ENCODE measurements at regions not wholly inside any gene's neighbourhood (a gene's known extent, or its start where the extent isn't known, plus 50 kb on each side); places are given as distances from the start of the nearest gene placed in this dataset.
"Not testable (repeated sequence)": the region's sequence is repeated elsewhere in the genome, so short reads cannot be mapped to it uniquely, and the experiment has no call there.

GRCh38 chr2:83240611-83241010, 1218.5 kb downstream of the SUCLG1 start:
- POLR2A ChIA-PET, result no interaction called here
- H3K4me3 Mint-ChIP-seq, result no peak overlapping the region
- no peak overlapping the region for H3K27ac Mint-ChIP-seq
- no peak for DNase-seq
- no peaks in the 10 kb centered on the region for H3K27me3 Mint-ChIP-seq
- H3K9me3 Mint-ChIP-seq, result peaks cover 1% of the 10 kb centered on the region
- no peaks in the 10 kb centered on the region for H3K36me3 Mint-ChIP-seq
- H3K4me1 Mint-ChIP-seq, result no peaks in the 10 kb centered on the region
- no peak for ATAC-seq (ENCODE audit: low read depth)

- POLR2A ChIA-PET, result no interaction called here
- no peak overlapping the region for H3K4me3 Mint-ChIP-seq
- H3K9me3 Mint-ChIP-seq, result no peaks in the 10 kb centered on the region
- no peaks in the 10 kb centered on the region for H3K36me3 Mint-ChIP-seq
- H3K27ac Mint-ChIP-seq, result no peak overlapping the region
- H3K27me3 Mint-ChIP-seq, result no peaks in the 10 kb centered on the region
- ATAC-seq (ENCODE audit: low read depth) (no peak), DNase-seq (no peak)
- no peaks in the 10 kb centered on the region for H3K4me1 Mint-ChIP-seq
These were observed 1221.0 kb downstream of the SUCLG1 start for GRCh38 chr2:83238111-83238510.

GRCh38 chr2:83234246-83234645, 1224.8 kb downstream of the SUCLG1 start:
- Mint-ChIP-seq H3K4me3 (no peak overlapping the region), H3K27me3 (no peaks in the 10 kb centered on the region)

GRCh38 chr2:83233781-83234180, 1225.3 kb downstream of the SUCLG1 start:
- no peak for DNase-seq
- H3K27me3 Mint-ChIP-seq, result no peaks in the 10 kb centered on the region
- POLR2A ChIA-PET, result no interaction called here
- no peaks in the 10 kb centered on the region for H3K9me3 Mint-ChIP-seq
- no peaks in the 10 kb centered on the region for H3K36me3 Mint-ChIP-seq
- H3K4me1 Mint-ChIP-seq, result no peaks in the 10 kb centered on the region
- H3K4me3 Mint-ChIP-seq, result no peak overlapping the region
- no peak for ATAC-seq (ENCODE audit: low read depth)
- no peak overlapping the region for H3K27ac Mint-ChIP-seq

More at GRCh38 chr2:83234246-83234645, 1224.8 kb downstream of the SUCLG1 start:
- no peak for DNase-seq
- POLR2A ChIA-PET, result no interaction called here
- no peak for ATAC-seq (ENCODE audit: low read depth)
- Mint-ChIP-seq H3K36me3 (no peaks in the 10 kb centered on the region), H3K4me1 (no peaks in the 10 kb centered on the region), H3K9me3 (no peaks in the 10 kb centered on the region), H3K27ac (no peak overlapping the region)

- ATAC-seq (ENCODE audit: low read depth), result no peak
- H3K9me3 Mint-ChIP-seq, result no peaks in the 10 kb centered on the region
- POLR2A ChIA-PET, result no interaction called here
- no peaks in the 10 kb centered on the region for H3K36me3 Mint-ChIP-seq
- no peak for DNase-seq
- H3K4me3 Mint-ChIP-seq, result no peak overlapping the region
- no peak overlapping the region for H3K27ac Mint-ChIP-seq
- no peaks in the 10 kb centered on the region for H3K4me1 Mint-ChIP-seq
- no peaks in the 10 kb centered on the region for H3K27me3 Mint-ChIP-seq
These were observed 1225.8 kb downstream of the SUCLG1 start for GRCh38 chr2:83233326-83233725.

DNA sequence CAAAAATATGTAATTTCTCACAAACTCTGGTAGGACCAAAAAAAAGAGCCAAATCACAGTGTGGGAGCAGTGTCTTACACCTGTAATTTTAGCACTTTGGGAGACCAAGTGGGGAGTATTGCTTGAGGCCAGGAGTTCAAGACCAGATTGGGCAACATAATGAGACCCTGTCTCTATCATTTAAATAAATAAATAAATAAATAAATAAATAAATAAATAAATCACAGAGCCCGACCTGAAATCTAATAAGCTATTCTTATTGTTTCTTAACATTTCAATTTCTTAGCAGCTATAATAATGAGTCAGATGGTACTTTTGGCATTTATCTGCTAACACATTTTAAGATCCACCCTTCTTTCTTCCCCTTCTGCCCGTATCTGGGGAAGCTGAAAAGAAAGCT, 1229.6 kb downstream of the SUCLG1 start:
- POLR2A ChIA-PET, result no interaction called here
- Mint-ChIP-seq H3K27ac (no peak overlapping the region), H3K4me1 (no peaks in the 10 kb centered on the region), H3K4me3 (no peak overlapping the region), H3K27me3 (no peaks in the 10 kb centered on the region), H3K36me3 (no peaks in the 10 kb centered on the region), H3K9me3 (peaks cover 2% of the 10 kb centered on the region)
- DNase-seq, result no peak
- ATAC-seq (ENCODE audit: low read depth), result no peak

- no peaks in the 10 kb centered on the region for H3K36me3 Mint-ChIP-seq
- no peak for ATAC-seq (ENCODE audit: low read depth)
- DNase-seq, result no peak
- H3K9me3 Mint-ChIP-seq, result peaks cover 5% of the 10 kb centered on the region
- no peak overlapping the region for H3K4me3 Mint-ChIP-seq
- H3K27me3 Mint-ChIP-seq, result no peaks in the 10 kb centered on the region
- POLR2A ChIA-PET, result no interaction called here
- no peak overlapping the region for H3K27ac Mint-ChIP-seq
- H3K4me1 Mint-ChIP-seq, result no peaks in the 10 kb centered on the region
These were observed 1234.4 kb downstream of the SUCLG1 start for GRCh38 chr2:83224591-83225200.

DNA sequence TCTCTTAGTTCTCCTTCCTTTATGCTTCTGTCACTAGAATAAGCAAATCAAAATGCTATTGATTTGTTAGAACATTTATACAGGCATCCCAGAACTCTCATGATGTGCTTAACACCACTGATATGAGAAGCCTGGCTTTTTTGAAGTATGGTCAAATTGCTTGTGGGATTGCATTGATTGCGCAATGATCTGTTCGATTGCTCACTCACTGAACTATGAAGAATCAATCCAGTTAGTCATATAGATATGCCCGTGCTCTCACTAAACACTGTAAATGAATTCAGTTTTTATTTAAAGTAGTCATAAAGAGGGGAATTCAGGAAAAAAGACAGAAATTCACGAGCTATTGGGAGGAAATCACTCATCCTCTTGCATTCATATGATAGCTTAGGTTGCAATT, 1237.8 kb downstream of the SUCLG1 start:
- H3K4me1 Mint-ChIP-seq, result no peaks in the 10 kb centered on the region
- no peak overlapping the region for H3K27ac Mint-ChIP-seq
- no peaks in the 10 kb centered on the region for H3K27me3 Mint-ChIP-seq

GRCh38 chr2:83217854-83218253, 1241.2 kb downstream of the SUCLG1 start:
- no peak for DNase-seq
- H3K27me3 Mint-ChIP-seq, result no peaks in the 10 kb centered on the region
- no peaks in the 10 kb centered on the region for H3K36me3 Mint-ChIP-seq
- no peak for ATAC-seq (ENCODE audit: low read depth)
- no peak overlapping the region for H3K27ac Mint-ChIP-seq
- no peaks in the 10 kb centered on the region for H3K4me1 Mint-ChIP-seq
- H3K4me3 Mint-ChIP-seq, result no peak overlapping the region
- peaks cover 6% of the 10 kb centered on the region for H3K9me3 Mint-ChIP-seq
- POLR2A ChIA-PET, result no interaction called here

More for the DNA sequence above, 1237.8 kb downstream of the SUCLG1 start:
- no peaks in the 10 kb centered on the region for H3K36me3 Mint-ChIP-seq
- POLR2A ChIA-PET, result no interaction called here
- ATAC-seq (ENCODE audit: low read depth) (no peak), DNase-seq (no peak)
- H3K9me3 Mint-ChIP-seq, result peaks cover 4% of the 10 kb centered on the region
- no peak overlapping the region for H3K4me3 Mint-ChIP-seq

- H3K27ac Mint-ChIP-seq, result no peak overlapping the region
- H3K4me1 Mint-ChIP-seq, result no peaks in the 10 kb centered on the region
- DNase-seq, result no peak
- POLR2A ChIA-PET, result no interaction called here
- H3K27me3 Mint-ChIP-seq, result no peaks in the 10 kb centered on the region
- ATAC-seq (ENCODE audit: low read depth), result no peak
- no peak overlapping the region for H3K4me3 Mint-ChIP-seq
- no peaks in the 10 kb centered on the region for H3K9me3 Mint-ChIP-seq
- H3K36me3 Mint-ChIP-seq, result no peaks in the 10 kb centered on the region
These were observed 1262.9 kb downstream of the SUCLG1 start for GRCh38 chr2:83196225-83196624.

GRCh38 chr2:83191316-83191715, 1267.8 kb downstream of the SUCLG1 start:
- Mint-ChIP-seq H3K36me3 (no peaks in the 10 kb centered on the region), H3K27ac (no peak overlapping the region), H3K4me1 (no peaks in the 10 kb centered on the region), H3K4me3 (no peak overlapping the region), H3K27me3 (no peaks in the 10 kb centered on the region), H3K9me3 (no peaks in the 10 kb centered on the region)
- POLR2A ChIA-PET, result no interaction called here
- no peak for ATAC-seq (ENCODE audit: low read depth)
- DNase-seq, result no peak

DNA sequence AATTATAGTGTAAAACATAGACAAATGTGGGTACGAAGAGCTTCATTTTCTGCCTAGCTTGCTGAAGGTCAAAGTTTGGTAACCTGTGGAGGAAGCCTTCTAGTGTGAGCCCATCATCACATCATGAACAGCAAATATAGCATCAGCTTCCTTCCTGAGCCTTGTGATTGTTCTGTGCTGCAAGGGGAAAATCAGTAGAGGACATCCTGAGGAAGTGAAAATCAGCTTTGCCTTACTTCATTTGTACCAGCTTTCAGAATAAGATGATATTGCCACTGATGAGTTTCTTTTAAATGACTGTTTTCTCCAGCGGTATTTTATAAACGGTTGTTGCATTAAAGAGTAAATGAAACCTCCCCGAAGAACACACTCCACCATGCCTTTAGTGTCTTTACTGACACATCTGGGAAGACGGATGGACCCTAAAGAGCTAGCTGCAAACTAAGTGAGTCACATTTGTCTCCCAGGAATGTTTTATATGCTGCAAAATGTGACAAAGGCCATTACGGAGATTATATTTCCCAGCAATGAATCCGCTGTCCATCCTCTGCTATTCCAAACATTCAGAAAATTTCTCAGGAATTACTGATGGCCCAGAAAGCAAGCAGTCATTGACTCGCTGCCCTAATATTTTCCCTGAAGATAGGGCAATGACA, 1272.8 kb downstream of the SUCLG1 start:
- H3K36me3 Mint-ChIP-seq, result no peaks in the 10 kb centered on the region
- H3K27me3 Mint-ChIP-seq, result no peaks in the 10 kb centered on the region
- H3K4me1 Mint-ChIP-seq, result no peaks in the 10 kb centered on the region
- POLR2A ChIA-PET, result no interaction called here
- no peaks in the 10 kb centered on the region for H3K9me3 Mint-ChIP-seq
- DNase-seq (no peak), ATAC-seq (ENCODE audit: low read depth) (no peak)
- H3K27ac Mint-ChIP-seq, result no peak overlapping the region
- no peak overlapping the region for H3K4me3 Mint-ChIP-seq

DNA sequence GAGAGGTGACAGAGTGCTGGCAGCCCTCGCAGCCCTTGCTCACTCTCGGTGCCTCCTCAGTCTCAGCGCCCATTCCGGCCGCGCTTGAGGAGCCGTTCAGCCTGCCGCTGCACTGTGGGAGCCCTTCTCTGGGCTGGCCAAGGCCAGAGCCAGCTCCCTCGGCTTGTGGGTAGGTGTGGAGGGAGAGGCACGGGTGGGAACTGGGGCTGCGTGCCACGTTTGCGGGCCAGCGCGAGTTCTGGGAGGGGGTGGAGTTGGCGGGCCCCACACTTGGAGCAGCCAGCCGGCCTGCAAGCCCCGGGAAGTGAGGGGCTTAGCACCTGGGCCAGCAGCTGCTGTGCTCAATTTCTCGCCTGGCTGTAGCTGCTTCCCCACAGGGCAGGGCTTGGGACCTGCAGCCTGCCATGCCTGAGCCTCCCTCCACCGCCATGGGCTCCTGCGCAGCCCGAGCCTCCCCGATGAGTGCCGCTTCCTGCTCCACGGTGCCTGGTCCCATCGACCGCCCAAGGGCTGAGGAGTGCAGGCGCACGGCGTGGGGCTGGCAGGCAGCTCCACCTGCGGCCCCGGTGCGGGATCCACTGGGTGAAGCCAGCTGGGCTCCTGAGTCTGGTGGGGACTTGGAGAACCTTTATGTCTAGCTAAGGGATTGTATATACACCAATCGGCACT, 1278.1 kb downstream of the SUCLG1 start:
- H3K4me1 Mint-ChIP-seq; POLR2A ChIA-PET; ATAC-seq (ENCODE audit: low read depth); H3K36me3 Mint-ChIP-seq; H3K9me3 Mint-ChIP-seq; H3K4me3 Mint-ChIP-seq; H3K27me3 Mint-ChIP-seq; DNase-seq; H3K27ac Mint-ChIP-seq: not testable (repeated sequence)

- no peaks in the 10 kb centered on the region for H3K36me3 Mint-ChIP-seq
- H3K27ac Mint-ChIP-seq, result no peak overlapping the region
- ATAC-seq (ENCODE audit: low read depth) (no peak), DNase-seq (no peak)
- no peaks in the 10 kb centered on the region for H3K9me3 Mint-ChIP-seq
- no peak overlapping the region for H3K4me3 Mint-ChIP-seq
- POLR2A ChIA-PET, result no interaction called here
- H3K4me1 Mint-ChIP-seq, result no peaks in the 10 kb centered on the region
- no peaks in the 10 kb centered on the region for H3K27me3 Mint-ChIP-seq
These were observed 1282.5 kb downstream of the SUCLG1 start for GRCh38 chr2:83176539-83176938.

Measured in activated naive CD8-positive, alpha-beta T cell treated with anti-CD3 and anti-CD28 coated beads, Interleukin-2, amount 10 ng/mL, durations not matched to agents 7 days and 5 days (primary cell).